ENCODE measurements at regions not wholly inside any gene's neighbourhood (a gene's known extent, or its start where the extent isn't known, plus 50 kb on each side); places are given as distances from the start of the nearest gene placed in this dataset.

- POLR2A ChIA-PET, result no interaction called here
- Histone ChIP-seq H3K27me3 (ENCODE audit: control insufficient read depth in 1 of 2, insufficient read depth in 2 of 2, low read length in 2 of 2) (no peaks in the 10 kb centered on the region), H3K27ac (ENCODE audit: extremely low read length, insufficient read depth, low read length) (no peak overlapping the region), H4K20me1 (ENCODE audit: insufficient read depth, low read length) (no peaks in the 10 kb centered on the region), H3K9ac (ENCODE audit: insufficient read depth, low read depth, low read length) (no peak overlapping the region), H3K79me2 (ENCODE audit: insufficient read depth, low read length) (no peaks in the 10 kb centered on the region), H3K36me3 (replicated peaks in 1 of 2; ENCODE audit: control insufficient read depth in 1 of 2, insufficient read depth in 2 of 2, low read length in 2 of 2) (no peaks in the 10 kb centered on the region), H3K9me3 (ENCODE audit: low read length) (no peaks in the 10 kb centered on the region), H2AFZ (ENCODE audit: low read length) (no peak overlapping the region), H3K4me2 (ENCODE audit: low read depth, low read length) (no peak overlapping the region), H3K4me3 (replicated peaks in 1 of 3; ENCODE audit: insufficient read depth in 1 of 3, low read depth in 2 of 3, low read length in 3 of 3) (no peak overlapping the region), H3K4me1 (ENCODE audit: insufficient read depth, low read length) (no peaks in the 10 kb centered on the region)
- no TSS peak for BruUV-seq (replicated peaks)
- no peak for TF ChIP-seq ZNF101 (CRISPR knock-in tag; IDR thresholded peaks at IDR 0.05; ENCODE audit: borderline replicate concordance, low read depth)
- TF ChIP-seq RNF219 (CRISPR knock-in tag; IDR thresholded peaks at IDR 0.05), result no peak
- no peak for TF ChIP-seq NR3C1 (CRISPR knock-in tag; IDR thresholded peaks at IDR 0.05)
- TF ChIP-seq BATF2 (CRISPR knock-in tag; IDR thresholded peaks at IDR 0.05), result no peak
- no peak for TF ChIP-seq ZC3H13 (CRISPR knock-in tag; IDR thresholded peaks at IDR 0.05)
- TF ChIP-seq HOXA3 (CRISPR knock-in tag; IDR thresholded peaks at IDR 0.05), result no peak
- TF ChIP-seq FOXA1 (IDR thresholded peaks at IDR 0.05), result no peak
- TF ChIP-seq FOXA1 (CRISPR knock-in tag; IDR thresholded peaks at IDR 0.05), result no peak
- TF ChIP-seq ASH2L (IDR thresholded peaks at IDR 0.05; ENCODE audit: insufficient read length, low read depth, low read length), result no peak
- TF ChIP-seq FIP1L1 (IDR thresholded peaks at IDR 0.05; ENCODE audit: borderline replicate concordance, insufficient read depth, low read depth, low read length), result no peak
- TF ChIP-seq ZNF382 (CRISPR knock-in tag; IDR thresholded peaks at IDR 0.05; ENCODE audit: borderline replicate concordance), result no peak
- no peak for TF ChIP-seq TFDP2 (CRISPR knock-in tag; IDR thresholded peaks at IDR 0.05)
- TF ChIP-seq MBNL3 (CRISPR knock-in tag; conservative IDR thresholded peaks at IDR 0.05), result no peak
- TF ChIP-seq ZNF276 (CRISPR knock-in tag; IDR thresholded peaks at IDR 0.05; ENCODE audit: low read depth), result no peak
- in situ Hi-C loops (cut with HindIII; ENCODE audit: extremely low pct_ligation_motif_present, low pct_unique_long_range_greater_than_20kb) (no loop called here), intact Hi-C loops (cut with micrococcal nuclease; ENCODE audit: unreplicated experiment) (no loop called here)
- FAIRE-seq (no peak), DNase-seq (ENCODE audit: low spot score) (no peak), ATAC-seq (no peak)
- WGBS (ENCODE audit: low lambda C conversion rate), result 4% methylated on average over 4 of the region's 4 CpGs
- CTCF ChIA-PET (ENCODE audit: low intra/inter-chr PET ratio, low total read pairs), result no interaction called here
Observed at GRCh38 chr4:58507079-58507478, 1396.9 kb upstream of the IGFBP7 start.

Data from HepG2 (cell line).